HCT116 (cell line): ENCODE measurements at regions not wholly inside any gene's neighbourhood (a gene's known extent, or its start where the extent isn't known, plus 50 kb on each side); places are given as distances from the start of the nearest gene placed in this dataset.

Experiments
- ATAC-seq: fragments of 200-7000 bp; cut with Tn5 transposase; 2 replicates; pipeline ENCODE4 v1.9.1; 2020; ENCODE audit warnings: mild to moderate bottlenecking, moderate library complexity
- BruUV-seq: library from RNA; stranded (reverse); fragments of 400-500 nt; replicated peaks from 2 replicates; lab custom pipeline; 2021; lab: Mats Ljungman, UMichigan
- CTCF ChIA-PET: fragments of 300-600 bp; sonication (Branson Sonifier 250); formaldehyde crosslinking; loops from one replicate; lab custom pipeline; 2021; ENCODE audit warnings: antibody characterized with exemption; lab: Charles Lee
- POLR2A ChIA-PET: fragments of 300-600, 350-600 bp; sonication (Branson Sonifier 250); formaldehyde crosslinking; loops from one replicate; lab custom pipeline; 2021; ENCODE audit warnings: antibody characterized with exemption; lab: Charles Lee
- RAD21 ChIA-PET, 2 experiments: fragments of 300-600 bp; sonication (Branson Sonifier 250); formaldehyde crosslinking; loops; one replicate each; lab custom pipeline; 2023; ENCODE audit warnings: low total read pairs in 2 of 2; ENCODE audit not compliant: uncharacterized antibody in 2 of 2, unreplicated experiment in 2 of 2, low non-redundant PET in 1 of 2; lab: Charles Lee
- DNase-seq: peaks from one replicate; pipeline ENCODE4 v3.0.0-alpha.2; 2010; ENCODE audit warnings: low read depth, low spot score
- H2AFZ ChIP-seq: fragments of 200-600 bp; shearing (Covaris generic), sonication (generic); 2 replicates; pipeline ENCODE4 v1.6.1; 2017; ENCODE audit warnings: low read depth, mixed run types, mixed read lengths, antibody characterized with exemption, low read length; ENCODE audit not compliant: poor library complexity, severe bottlenecking
- H3K27ac ChIP-seq: 2 replicates; pipeline ENCODE4 v1.5.1; 2012; ENCODE audit warnings: low read depth, low read length
- H3K27me3 ChIP-seq: fragments of 200-600 bp; sonication (generic); 2 replicates; pipeline ENCODE4 v1.6.1; 2016; ENCODE audit warnings: mixed run types, low read length, mixed read lengths; ENCODE audit not compliant: insufficient read depth
- H3K36me3 ChIP-seq, 2 experiments: fragments of 200-500 bp in 1 of 2; fragments of 200-600 bp in 1 of 2; sonication (Bioruptor generic) in 1 of 2; sonication (generic) in 1 of 2; 2 replicates each; pipeline versions ENCODE4 v1.5.1 to v1.6.1; 2014 to 2016; ENCODE audit warnings: low read length in 2 of 2, inconsistent platforms in 1 of 2, mixed read lengths in 1 of 2, mixed run types in 1 of 2; ENCODE audit not compliant: insufficient read depth in 2 of 2, control insufficient read depth in 1 of 2
- H3K4me1 ChIP-seq, 2 experiments: fragments of 200-600 bp in 1 of 2; sonication (generic) in 1 of 2; 2 replicates each; pipeline versions ENCODE4 v1.5.1 to v1.6.1; 2012 to 2017; ENCODE audit warnings: low read length in 2 of 2, inconsistent platforms in 1 of 2, mild to moderate bottlenecking in 1 of 2, mixed read lengths in 1 of 2, mixed run types in 1 of 2, moderate library complexity in 1 of 2; ENCODE audit not compliant: insufficient read depth in 2 of 2, control insufficient read depth in 1 of 2
- H3K4me2 ChIP-seq: fragments of 200-600 bp; sonication (generic); 2 replicates; pipeline ENCODE4 v1.6.1; 2017; ENCODE audit warnings: mixed run types, low read length, mixed read lengths
- H3K4me3 ChIP-seq, 2 experiments: fragments of 200-600 bp in 1 of 2; sonication (generic) in 1 of 2; replicated peaks in 1 of 2; 2 replicates each; pipeline ENCODE4 v1.5.1; 2011 to 2016; ENCODE audit warnings: low read length in 2 of 2, control low read depth in 1 of 2, low read depth in 1 of 2, mild to moderate bottlenecking in 1 of 2, mixed read lengths in 1 of 2, mixed run types in 1 of 2
- H3K79me2 ChIP-seq: fragments of 200-600 bp; sonication (generic); 2 replicates; pipeline ENCODE4 v1.6.1; 2017; ENCODE audit warnings: mild to moderate bottlenecking, mixed run types, low read length, moderate library complexity, mixed read lengths; ENCODE audit not compliant: insufficient read depth
- H3K9ac ChIP-seq: fragments of 200-600 bp; sonication (generic); 2 replicates; pipeline ENCODE4 v1.6.1; 2016; ENCODE audit warnings: low read length, mixed read lengths
- H3K9me2 ChIP-seq: fragments of 200-600 bp; sonication (generic), shearing (Covaris generic); 2 replicates; pipeline ENCODE4 v1.6.1; 2017; ENCODE audit warnings: mixed run types, mild to moderate bottlenecking, moderate library complexity; ENCODE audit not compliant: insufficient read depth
- H3K9me3 ChIP-seq, 2 experiments: fragments of 200-500 bp in 1 of 2; fragments of 200-600 bp in 1 of 2; sonication (Bioruptor generic) in 1 of 2; sonication (generic) in 1 of 2; 2 replicates each; pipeline ENCODE4 v1.6.1; 2014 to 2017; ENCODE audit warnings: low read length in 2 of 2, mixed read lengths in 2 of 2, inconsistent platforms in 1 of 2, low read depth in 1 of 2, mild to moderate bottlenecking in 1 of 2, mixed run types in 1 of 2, moderate library complexity in 1 of 2; ENCODE audit not compliant: control insufficient read depth in 1 of 2, insufficient read depth in 1 of 2
- H4K20me1 ChIP-seq: fragments of 200-600 bp; sonication (generic), shearing (Covaris generic); 2 replicates; pipeline ENCODE4 v1.6.1; 2017; ENCODE audit warnings: mixed run types, mild to moderate bottlenecking, moderate library complexity; ENCODE audit not compliant: insufficient read depth
- CBX3 ChIP-seq: IDR thresholded peaks from 2 replicates; pipeline ENCODE4 v1.6.1; 2012; ENCODE audit warnings: low read depth
- ELF1 ChIP-seq: IDR thresholded peaks from 2 replicates; pipeline ENCODE4 v1.6.1; 2012; ENCODE audit warnings: low read depth, borderline replicate concordance
- EZH2 ChIP-seq: fragments of 200-600 bp; sonication (generic); IDR thresholded peaks from 2 replicates; pipeline ENCODE4 v1.6.1; 2017; ENCODE audit warnings: antibody characterized with exemption, mixed run types
- FOSL1 ChIP-seq: IDR thresholded peaks from 2 replicates; pipeline ENCODE4 v1.6.1; 2012; ENCODE audit warnings: low read depth
- POLR2A ChIP-seq: IDR thresholded peaks from 2 replicates; pipeline ENCODE4 v1.7.0; 2011; ENCODE audit warnings: borderline replicate concordance; ENCODE audit not compliant: insufficient read depth, insufficient read length; ENCODE audit errors: extremely low read depth
- SIN3A ChIP-seq: IDR thresholded peaks from 2 replicates; pipeline ENCODE4 v1.6.1; 2012; ENCODE audit warnings: low read depth
- TCF7L2 ChIP-seq: IDR thresholded peaks from 2 replicates; pipeline ENCODE4 v1.7.0; 2011; ENCODE audit warnings: borderline replicate concordance, inconsistent platforms; ENCODE audit not compliant: insufficient read depth, insufficient read length; ENCODE audit errors: extremely low read depth
- YY1 ChIP-seq: IDR thresholded peaks from 2 replicates; pipeline ENCODE4 v1.6.1; 2011; ENCODE audit warnings: low read length, low read depth, moderate library complexity, mild to moderate bottlenecking; ENCODE audit not compliant: insufficient replicate concordance; ENCODE audit errors: extremely low read depth
- ZFX ChIP-seq: fragments of 450-650 bp; IDR thresholded peaks from 2 replicates; pipeline ENCODE4 v1.6.1; 2017
- ZNF274 ChIP-seq: fragments of 200-500 bp; sonication (Bioruptor generic); IDR thresholded peaks from 2 replicates; pipeline ENCODE4 v1.6.1; 2014; ENCODE audit warnings: mild to moderate bottlenecking, low read depth, low read length, inconsistent platforms
- intact Hi-C: fragments of 100-400 bp; cut with micrococcal nuclease; formaldehyde crosslinking; loops from 2 replicates; pipeline ENCODE4 v1.10.0; 2022
- TF ChIP-seq, protein P1 (sequence below): IDR thresholded peaks from 2 replicates; pipeline ENCODE4 v1.6.1; 2011; ENCODE audit warnings: mild to moderate bottlenecking, low read length, moderate library complexity; ENCODE audit not compliant: insufficient replicate concordance; ENCODE audit errors: extremely low read depth
- TF ChIP-seq, protein P2 (sequence below): IDR thresholded peaks from 2 replicates; pipeline ENCODE4 v1.6.1; 2012; ENCODE audit warnings: low read depth

DNA sequence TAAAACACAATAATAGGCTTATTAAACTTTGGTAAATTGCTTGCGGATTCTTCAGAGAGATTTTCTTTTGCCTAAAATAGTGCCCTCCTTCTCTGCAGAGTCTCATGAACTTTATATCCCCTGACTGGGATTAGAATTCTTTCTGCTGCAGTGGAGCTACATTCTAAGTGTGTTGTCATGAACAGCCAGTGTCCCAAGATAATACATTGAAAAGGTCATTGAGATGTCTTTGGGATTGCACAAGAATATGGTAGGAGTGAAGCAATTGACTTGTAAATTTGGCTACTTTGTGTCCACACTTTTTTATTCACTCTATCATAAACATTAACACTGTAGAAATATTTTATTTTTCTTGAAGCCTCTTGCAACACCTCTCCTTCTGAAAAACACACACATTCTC, 604.5 kb downstream of the GABRG2 start:
- TF ChIP-seq SIN3A = no peak
- no peak for TF ChIP-seq EZH2
- no peak for TF ChIP-seq ELF1
- no peak for TF ChIP-seq TCF7L2
- TF ChIP-seq, protein P1, sequence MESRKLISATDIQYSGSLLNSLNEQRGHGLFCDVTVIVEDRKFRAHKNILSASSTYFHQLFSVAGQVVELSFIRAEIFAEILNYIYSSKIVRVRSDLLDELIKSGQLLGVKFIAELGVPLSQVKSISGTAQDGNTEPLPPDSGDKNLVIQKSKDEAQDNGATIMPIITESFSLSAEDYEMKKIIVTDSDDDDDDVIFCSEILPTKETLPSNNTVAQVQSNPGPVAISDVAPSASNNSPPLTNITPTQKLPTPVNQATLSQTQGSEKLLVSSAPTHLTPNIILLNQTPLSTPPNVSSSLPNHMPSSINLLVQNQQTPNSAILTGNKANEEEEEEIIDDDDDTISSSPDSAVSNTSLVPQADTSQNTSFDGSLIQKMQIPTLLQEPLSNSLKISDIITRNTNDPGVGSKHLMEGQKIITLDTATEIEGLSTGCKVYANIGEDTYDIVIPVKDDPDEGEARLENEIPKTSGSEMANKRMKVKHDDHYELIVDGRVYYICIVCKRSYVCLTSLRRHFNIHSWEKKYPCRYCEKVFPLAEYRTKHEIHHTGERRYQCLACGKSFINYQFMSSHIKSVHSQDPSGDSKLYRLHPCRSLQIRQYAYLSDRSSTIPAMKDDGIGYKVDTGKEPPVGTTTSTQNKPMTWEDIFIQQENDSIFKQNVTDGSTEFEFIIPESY = no peak
- TF ChIP-seq CBX3 = no peak
- no peak for TF ChIP-seq POLR2A
- no peak for TF ChIP-seq YY1
- no peak for TF ChIP-seq ZFX
- TF ChIP-seq FOSL1 = no peak
- TF ChIP-seq ZNF274 = no peak
- TF ChIP-seq, protein P2, sequence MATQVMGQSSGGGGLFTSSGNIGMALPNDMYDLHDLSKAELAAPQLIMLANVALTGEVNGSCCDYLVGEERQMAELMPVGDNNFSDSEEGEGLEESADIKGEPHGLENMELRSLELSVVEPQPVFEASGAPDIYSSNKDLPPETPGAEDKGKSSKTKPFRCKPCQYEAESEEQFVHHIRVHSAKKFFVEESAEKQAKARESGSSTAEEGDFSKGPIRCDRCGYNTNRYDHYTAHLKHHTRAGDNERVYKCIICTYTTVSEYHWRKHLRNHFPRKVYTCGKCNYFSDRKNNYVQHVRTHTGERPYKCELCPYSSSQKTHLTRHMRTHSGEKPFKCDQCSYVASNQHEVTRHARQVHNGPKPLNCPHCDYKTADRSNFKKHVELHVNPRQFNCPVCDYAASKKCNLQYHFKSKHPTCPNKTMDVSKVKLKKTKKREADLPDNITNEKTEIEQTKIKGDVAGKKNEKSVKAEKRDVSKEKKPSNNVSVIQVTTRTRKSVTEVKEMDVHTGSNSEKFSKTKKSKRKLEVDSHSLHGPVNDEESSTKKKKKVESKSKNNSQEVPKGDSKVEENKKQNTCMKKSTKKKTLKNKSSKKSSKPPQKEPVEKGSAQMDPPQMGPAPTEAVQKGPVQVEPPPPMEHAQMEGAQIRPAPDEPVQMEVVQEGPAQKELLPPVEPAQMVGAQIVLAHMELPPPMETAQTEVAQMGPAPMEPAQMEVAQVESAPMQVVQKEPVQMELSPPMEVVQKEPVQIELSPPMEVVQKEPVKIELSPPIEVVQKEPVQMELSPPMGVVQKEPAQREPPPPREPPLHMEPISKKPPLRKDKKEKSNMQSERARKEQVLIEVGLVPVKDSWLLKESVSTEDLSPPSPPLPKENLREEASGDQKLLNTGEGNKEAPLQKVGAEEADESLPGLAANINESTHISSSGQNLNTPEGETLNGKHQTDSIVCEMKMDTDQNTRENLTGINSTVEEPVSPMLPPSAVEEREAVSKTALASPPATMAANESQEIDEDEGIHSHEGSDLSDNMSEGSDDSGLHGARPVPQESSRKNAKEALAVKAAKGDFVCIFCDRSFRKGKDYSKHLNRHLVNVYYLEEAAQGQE = no peak
- peaks cover 0 to 12% of the 10 kb centered on the region in 2 experiments; a peak in 2 of 4 replicates for H3K9me3 ChIP-seq
- H3K27ac ChIP-seq = no peak overlapping the region
- DNase-seq (no peak), ATAC-seq (no peak)
- intact Hi-C loops = no loop called here
- no peak overlapping the region for H3K9ac ChIP-seq
- no peaks in the 10 kb centered on the region for H3K79me2 ChIP-seq
- ChIA-PET RAD21 (no interaction called here), POLR2A (no interaction called here), CTCF (no interaction called here)
- no peaks in the 10 kb centered on the region for H4K20me1 ChIP-seq
- no peak overlapping the region for H2AFZ ChIP-seq
- H3K4me1 ChIP-seq = no peaks in the 10 kb centered on the region
- H3K27me3 ChIP-seq = no peaks in the 10 kb centered on the region
- no peaks in the 10 kb centered on the region for H3K36me3 ChIP-seq
- no peaks in the 10 kb centered on the region for H3K9me2 ChIP-seq
- no peak overlapping the region for H3K4me2 ChIP-seq
- BruUV-seq = no TSS peak
- H3K4me3 ChIP-seq = no peak overlapping the region
